SU-DHL-6 (cell line): ENCODE measurements at regions not wholly inside any gene's neighbourhood (a gene's known extent, or its start where the extent isn't known, plus 50 kb on each side); places are given as distances from the start of the nearest gene placed in this dataset.

ENCODE experiments used
- CTCF ChIP-seq: fragments of 200-600 bp; sonication (generic); IDR thresholded peaks from one replicate; pipeline ENCODE4 v1.5.1; 2017; ENCODE audit warnings: antibody characterized with exemption, mild to moderate bottlenecking, low read length, moderate library complexity; ENCODE audit not compliant: insufficient read depth, poor library complexity, severe bottlenecking
- EZH2phosphoT487 ChIP-seq: fragments of 200-600 bp; sonication (generic), shearing (Covaris generic); conservative IDR thresholded peaks from 2 replicates; pipeline ENCODE4 v1.6.1; 2018; ENCODE audit warnings: mild to moderate bottlenecking, antibody characterized with exemption, low read length, moderate library complexity, mixed read lengths

GRCh38 chr13:44844786-44845185, 144.5 kb downstream of the NUFIP1 start:
- TF ChIP-seq CTCF (no peak), EZH2phosphoT487 (no peak)
